Sigmoid colon (tissue), 4 donors: ENCODE measurements at regions not wholly inside any gene's neighbourhood (a gene's known extent, or its start where the extent isn't known, plus 50 kb on each side); places are given as distances from the start of the nearest gene placed in this dataset.

Experiments used
- POLR2A ChIP-seq, 2 donors: fragments of 450-650 bp; IDR thresholded peaks; one replicate each; pipeline ENCODE4 v1.6.1; 2016; ENCODE audit warnings: antibody characterized with exemption in 2 of 2, mild to moderate bottlenecking in 2 of 2, moderate library complexity in 2 of 2
- POLR2AphosphoS5 ChIP-seq, 4 donors: sonication (generic); formaldehyde crosslinking; IDR thresholded peaks; one replicate each; pipeline ENCODE4 v1.6.1; 2017; ENCODE audit warnings: antibody characterized with exemption in 4 of 4
- TF ChIP-seq, protein P1 (sequence below), 4 experiments: fragments of 450-650 bp in 3 of 4; fragments of 200-600 bp in 1 of 4; IDR thresholded peaks; one replicate each; pipeline ENCODE4 v1.5.1; 2016 to 2019; ENCODE audit warnings: antibody characterized with exemption in 4 of 4, mild to moderate bottlenecking in 3 of 4, moderate library complexity in 2 of 4

DNA sequence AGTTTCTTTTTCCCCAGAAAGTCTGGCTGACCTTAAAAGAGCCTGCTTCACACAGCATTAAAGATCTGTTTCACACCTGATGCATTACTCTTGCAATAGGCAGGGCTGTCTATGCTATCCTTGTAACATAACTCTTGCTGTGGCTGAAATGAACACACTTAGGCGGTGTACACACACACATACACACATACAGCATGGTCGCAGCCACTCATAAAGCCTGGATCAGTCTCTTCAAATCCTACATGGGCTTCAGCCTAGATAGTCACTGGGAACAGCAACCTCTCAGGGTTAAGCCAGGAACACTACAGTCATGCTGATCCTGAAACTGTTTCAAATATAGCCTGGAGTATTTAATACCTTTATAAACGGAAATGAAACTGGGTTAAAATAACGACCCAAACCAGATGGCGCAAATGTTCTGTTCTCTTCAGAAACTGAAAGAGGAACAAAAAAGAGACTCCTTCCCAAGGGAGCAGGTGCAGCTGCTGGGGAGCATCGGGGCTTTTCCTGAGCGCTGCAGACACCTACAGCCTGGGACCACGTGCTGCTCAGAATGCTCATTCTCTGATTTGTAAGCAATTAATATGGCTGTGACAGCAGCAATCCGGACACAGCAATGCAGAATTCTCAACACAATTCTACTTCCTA lies 61.0 kb upstream of the SFMBT2 start:
- no peak for TF ChIP-seq POLR2AphosphoS5 (IDR thresholded peaks at IDR 0.05)
- TF ChIP-seq, protein P1, sequence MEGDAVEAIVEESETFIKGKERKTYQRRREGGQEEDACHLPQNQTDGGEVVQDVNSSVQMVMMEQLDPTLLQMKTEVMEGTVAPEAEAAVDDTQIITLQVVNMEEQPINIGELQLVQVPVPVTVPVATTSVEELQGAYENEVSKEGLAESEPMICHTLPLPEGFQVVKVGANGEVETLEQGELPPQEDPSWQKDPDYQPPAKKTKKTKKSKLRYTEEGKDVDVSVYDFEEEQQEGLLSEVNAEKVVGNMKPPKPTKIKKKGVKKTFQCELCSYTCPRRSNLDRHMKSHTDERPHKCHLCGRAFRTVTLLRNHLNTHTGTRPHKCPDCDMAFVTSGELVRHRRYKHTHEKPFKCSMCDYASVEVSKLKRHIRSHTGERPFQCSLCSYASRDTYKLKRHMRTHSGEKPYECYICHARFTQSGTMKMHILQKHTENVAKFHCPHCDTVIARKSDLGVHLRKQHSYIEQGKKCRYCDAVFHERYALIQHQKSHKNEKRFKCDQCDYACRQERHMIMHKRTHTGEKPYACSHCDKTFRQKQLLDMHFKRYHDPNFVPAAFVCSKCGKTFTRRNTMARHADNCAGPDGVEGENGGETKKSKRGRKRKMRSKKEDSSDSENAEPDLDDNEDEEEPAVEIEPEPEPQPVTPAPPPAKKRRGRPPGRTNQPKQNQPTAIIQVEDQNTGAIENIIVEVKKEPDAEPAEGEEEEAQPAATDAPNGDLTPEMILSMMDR (IDR thresholded peaks at IDR 0.05): no peak
- TF ChIP-seq POLR2A (IDR thresholded peaks at IDR 0.05): no peak
